GM18520 (cell line): ENCODE measurements at regions not wholly inside any gene's neighbourhood (a gene's known extent, or its start where the extent isn't known, plus 50 kb on each side); places are given as distances from the start of the nearest gene placed in this dataset.

Source experiments
- ATAC-seq: cut with Tn5 transposase; IDR thresholded peaks from one replicate; pipeline ENCODE4 v1.9.1; 2021; ENCODE audit not compliant: unreplicated experiment

GRCh38 chr11:79960461-79960860, 519.6 kb upstream of the TENM4 start:
- ATAC-seq, result no peak

DNA sequence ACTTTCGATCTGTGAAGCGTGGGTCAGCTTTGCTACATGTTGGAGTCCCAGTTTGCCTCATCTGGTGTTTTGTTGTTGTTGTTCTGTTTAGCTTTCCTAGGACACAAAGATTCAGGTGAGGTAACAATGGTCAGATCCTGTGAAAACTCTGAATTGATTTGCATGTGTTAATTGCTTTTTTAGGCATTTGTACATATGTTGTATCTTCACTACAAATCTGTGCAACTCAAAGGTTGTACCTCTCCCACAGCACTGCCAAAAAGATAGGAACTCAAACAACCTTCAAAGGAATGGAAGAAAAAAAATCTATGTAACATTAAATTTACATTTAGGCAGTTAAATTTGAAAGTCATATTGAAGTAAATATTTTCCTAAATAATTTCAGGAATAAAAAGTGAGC, 518.5 kb upstream of the TENM4 start:
- no peak for ATAC-seq

GRCh38 chr11:79957702-79958101, 516.9 kb upstream of the TENM4 start:
- ATAC-seq, result no peak

DNA sequence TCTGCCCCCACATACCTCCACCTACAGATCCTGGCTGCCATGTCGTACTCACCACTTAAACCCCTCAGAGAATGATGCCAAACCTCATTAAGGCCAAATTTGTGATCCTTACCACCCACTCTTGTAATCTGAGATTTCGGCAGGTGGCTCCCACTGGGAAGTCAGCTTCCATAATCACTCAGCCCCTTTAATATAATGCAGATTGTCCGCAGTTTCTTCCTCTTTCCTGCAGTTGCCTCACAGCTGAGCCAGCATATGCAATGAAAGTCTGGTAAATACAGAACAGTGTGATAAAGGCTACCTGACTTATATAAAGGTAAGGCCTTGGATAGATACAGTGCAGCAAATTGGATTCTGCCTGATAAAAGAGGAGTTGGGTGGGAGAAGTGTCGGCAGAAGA, 515.2 kb upstream of the TENM4 start:
- ATAC-seq, result no peak

DNA sequence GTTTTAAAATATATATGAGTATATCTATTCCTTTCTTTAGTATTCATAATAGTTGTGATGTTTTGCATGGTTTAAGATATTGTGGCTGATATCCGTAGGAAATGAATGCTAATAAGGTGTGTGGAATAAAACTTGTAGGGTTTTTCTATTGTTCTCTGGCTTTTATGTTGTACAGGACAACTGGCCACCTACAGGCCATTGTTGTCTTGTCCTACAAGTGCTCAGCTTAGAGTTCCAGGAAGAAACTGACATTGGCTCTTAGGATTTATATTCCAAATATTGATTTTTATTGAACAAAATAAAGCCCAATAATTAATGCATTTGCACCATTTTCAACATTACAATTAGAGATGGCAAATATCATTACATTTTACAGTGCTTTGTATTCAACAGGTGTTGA, 512.8 kb upstream of the TENM4 start:
- ATAC-seq, result no peak

DNA sequence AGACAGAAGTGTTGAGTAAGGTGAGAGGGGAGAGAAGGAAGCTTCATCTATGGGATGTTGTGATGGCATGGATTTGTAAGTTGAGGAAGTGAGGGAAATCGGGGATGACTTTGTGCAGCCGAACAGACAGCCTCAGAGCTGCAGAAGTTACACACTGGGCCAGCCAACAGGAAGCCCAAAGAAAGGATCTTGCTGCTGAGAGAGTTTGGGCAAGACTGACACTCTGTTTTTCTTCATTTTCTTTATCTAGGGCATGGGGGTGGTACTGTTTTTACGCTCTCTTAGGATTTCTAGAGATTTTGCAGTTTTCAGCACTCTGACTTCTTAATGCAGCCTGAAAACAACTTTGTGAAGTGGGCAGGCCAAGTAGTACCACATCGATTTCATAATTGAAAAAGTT, 509.9 kb upstream of the TENM4 start:
- no peak for ATAC-seq

DNA sequence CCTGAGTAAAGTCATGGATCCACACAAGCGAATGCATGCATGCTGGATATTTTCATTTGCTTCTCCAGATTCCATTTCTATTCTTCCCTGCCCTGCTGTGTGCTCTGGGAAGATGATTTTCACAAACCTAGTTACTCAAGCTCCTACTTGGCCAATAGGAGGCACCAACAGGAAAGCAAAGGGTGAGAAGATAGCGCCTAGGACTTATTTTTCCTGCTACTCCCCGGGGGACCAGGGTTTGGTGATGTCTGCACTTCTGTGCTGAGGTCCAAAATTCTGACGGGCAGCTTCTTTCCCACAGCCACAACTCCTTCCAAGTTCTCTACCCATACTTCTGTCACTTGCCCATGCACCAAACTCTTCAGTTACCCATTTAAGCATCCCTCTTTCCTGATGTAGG, 509.3 kb upstream of the TENM4 start:
- no peak for ATAC-seq

DNA sequence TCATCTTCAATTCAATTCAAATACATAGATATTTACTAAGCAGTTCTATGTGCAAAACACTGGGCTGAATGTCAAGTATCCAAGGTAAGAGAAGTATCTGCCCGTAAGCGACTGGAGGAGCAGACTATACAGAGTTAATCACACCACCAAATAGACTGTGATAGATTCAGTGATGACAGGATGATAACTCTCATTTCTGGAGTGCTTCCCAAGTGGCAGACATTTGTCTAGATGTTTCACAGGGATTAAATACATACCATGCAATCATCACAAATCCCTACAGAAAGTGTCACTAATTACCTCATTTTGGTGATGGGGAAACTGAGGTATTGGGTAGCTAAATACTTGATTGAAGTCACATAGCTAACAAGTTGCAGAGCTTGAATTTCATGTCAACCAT, 508.7 kb upstream of the TENM4 start:
- ATAC-seq, result no peak

DNA sequence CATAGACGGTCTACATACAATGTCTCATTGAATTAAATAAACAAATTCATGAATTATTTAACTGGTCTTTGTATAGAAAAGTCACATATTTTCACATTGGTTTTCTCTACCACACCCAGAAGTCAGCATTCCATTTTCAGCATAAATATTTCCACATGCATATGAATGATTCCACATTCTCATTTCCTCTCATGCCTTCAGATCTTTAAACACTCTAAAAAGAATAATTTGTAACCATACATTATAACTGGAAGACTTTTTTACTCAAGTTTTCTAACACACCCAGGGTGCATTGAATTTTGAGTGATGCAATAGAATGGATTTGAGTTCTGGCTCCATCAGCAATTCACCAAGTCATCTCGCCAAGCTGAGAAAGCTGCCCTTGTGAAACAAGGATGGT, 501.8 kb upstream of the TENM4 start:
- no peak for ATAC-seq

- no peak for ATAC-seq
Measured at GRCh38 chr11:79942090-79942489, 501.3 kb upstream of the TENM4 start.

GRCh38 chr11:79940974-79941735, 500.3 kb upstream of the TENM4 start:
- ATAC-seq, result no peak

DNA sequence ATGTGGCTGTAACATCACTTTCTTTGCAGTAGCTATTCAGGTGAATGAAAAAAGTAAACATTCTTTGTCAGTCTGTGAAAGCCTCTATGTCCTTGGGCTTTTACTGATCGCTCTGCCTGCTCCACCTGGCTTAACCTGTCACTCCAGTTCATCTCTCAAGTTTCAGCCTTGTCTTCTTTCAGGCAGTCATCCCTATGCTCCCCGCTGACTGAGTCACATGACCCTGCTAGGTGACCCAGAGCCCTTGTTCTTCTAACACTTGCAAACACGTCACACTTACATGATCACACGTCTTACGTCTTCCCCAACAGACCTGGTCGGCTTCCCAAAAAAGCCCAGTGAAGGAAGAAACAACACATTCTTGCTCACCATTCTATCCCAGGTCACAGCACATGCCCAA, 499.3 kb upstream of the TENM4 start:
- no peak for ATAC-seq

DNA sequence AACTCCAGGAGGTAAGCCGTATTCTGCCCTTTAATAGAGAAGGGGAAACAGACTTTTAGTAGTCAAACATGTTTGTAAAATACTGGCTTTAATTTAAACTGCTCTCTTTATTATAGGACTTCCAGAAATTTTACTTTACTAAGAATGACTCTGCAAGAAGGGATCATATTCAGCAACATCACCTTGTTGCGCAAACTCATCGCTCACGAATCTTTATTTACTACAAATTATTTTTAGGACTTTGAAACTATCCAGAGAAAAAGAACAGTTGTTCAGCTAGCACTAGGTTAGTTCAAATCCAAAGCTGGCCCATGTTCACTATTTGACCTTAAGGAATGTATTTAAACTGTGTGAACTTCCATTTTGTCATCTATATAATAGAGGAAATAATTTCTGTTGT, 498.3 kb upstream of the TENM4 start:
- no peak for ATAC-seq

DNA sequence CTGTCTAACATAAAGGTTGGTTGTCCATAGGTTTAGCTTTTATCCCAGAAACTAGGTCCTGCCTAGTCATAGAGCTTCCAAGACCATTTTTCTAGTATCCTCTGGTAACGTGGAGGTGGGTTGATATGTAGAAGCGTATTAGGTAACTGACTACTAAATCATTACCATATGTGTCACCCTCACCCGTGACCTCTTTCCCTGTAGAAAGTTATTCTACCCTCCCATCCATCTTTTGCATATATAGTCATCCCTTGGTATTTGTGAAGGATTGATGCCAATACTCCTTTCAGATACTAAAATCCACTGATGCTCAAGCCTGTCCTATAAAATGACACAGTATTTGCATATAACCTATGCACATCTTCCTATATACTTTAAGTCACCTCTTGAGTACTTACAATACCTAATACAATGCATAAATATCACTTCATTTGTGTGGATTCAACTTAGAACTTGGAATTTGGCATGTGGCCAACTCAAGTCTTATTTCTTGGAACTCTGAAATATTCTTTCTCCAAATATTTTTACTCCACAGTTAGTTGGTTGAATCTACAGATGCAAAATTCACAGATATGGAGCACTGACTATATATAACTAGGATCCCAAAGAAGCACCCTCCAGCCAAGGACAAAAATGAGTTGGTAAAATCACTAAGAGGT, 497.0 kb upstream of the TENM4 start:
- no peak for ATAC-seq

DNA sequence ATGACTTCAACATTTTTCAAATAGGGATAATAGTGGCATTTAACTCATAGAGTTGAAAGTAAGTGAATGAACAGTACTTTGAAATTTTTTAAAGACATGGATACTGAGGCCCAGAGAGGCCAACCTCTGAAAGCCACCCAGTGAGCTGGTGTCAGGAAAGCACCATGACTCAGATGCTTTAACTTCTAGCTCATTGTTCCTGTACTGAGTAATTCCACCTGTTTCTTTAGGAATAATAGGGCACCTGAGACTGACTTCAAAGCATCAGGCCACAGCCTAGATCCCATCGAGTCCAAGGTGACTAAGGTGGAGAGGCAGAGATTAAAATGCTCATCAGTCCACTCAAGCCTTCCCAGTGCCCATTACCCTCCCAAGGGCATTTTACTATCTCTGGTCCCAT, 491.8 kb upstream of the TENM4 start:
- no peak for ATAC-seq

GRCh38 chr11:79931692-79932091, 490.9 kb upstream of the TENM4 start:
- ATAC-seq, result no peak

GRCh38 chr11:79926707-79927106, 485.9 kb upstream of the TENM4 start:
- ATAC-seq, result no peak

- peak; percentile 64 for ATAC-seq
Measured at GRCh38 chr11:79925570-79925969, 484.7 kb upstream of the TENM4 start.

GRCh38 chr11:79922641-79923040, 481.8 kb upstream of the TENM4 start:
- no peak for ATAC-seq

DNA sequence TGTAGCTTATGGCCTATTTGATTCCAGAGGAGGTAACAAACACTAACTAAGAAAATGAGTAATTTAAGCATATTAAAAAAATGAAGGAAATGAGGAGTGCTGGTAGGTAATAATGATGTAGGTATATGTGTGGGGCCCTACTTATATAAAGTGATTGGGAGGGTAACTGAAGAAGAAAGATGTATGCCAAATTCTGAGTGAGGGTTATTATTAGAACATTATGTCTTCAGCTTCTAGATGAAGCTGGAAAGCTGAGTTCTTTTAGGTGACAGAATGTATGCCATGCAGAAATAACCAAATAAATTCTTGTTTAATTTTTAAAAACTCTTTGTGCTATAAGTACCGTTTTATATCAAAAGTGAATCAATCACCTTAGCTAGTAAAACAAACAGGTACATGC, 479.6 kb upstream of the TENM4 start:
- ATAC-seq, result no peak

GRCh38 chr11:79919350-79919749, 478.5 kb upstream of the TENM4 start:
- ATAC-seq, result no peak

DNA sequence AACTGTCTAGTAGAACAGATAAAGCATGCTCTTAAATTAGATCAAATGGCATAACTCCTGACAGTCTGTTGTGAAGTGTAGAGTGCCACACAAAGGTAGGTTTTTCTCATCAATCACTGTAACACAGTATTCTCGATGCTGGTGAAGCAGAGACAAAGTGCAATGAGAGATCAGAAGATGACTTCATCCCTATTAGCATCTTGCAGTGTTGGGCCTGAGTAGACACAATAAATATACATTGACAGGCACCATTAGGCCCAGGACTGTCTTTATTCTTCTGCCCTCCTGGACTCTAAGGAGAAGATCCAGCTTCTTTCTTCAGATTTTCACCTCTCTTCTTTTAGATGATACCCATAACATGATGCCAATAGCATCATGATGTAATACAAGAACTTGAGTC, 478.0 kb upstream of the TENM4 start:
- no peak for ATAC-seq

GRCh38 chr11:79906164-79906563, 465.3 kb upstream of the TENM4 start:
- ATAC-seq, result no peak
